DMS53 treated with DMSO at 0.1 percent for 48 hours (cell line): ENCODE measurements at regions not wholly inside any gene's neighbourhood (a gene's known extent, or its start where the extent isn't known, plus 50 kb on each side); places are given as distances from the start of the nearest gene placed in this dataset.

Experiments
- DNase-seq: peaks from one replicate; lab custom pipeline; 2025; ENCODE audit not compliant: unreplicated experiment; lab: John Stamatoyannopoulos, UW

GRCh38 chr13:44271473-44271872 is 102.2 kb upstream of the SERP2 start:
- no peak for DNase-seq

- no peak for DNase-seq
Measured at GRCh38 chr13:44271915-44272341, 101.7 kb upstream of the SERP2 start.

GRCh38 chr13:44272692-44273091 is 100.9 kb upstream of the SERP2 start:
- no peak for DNase-seq

- DNase-seq, result no peak
Measured at GRCh38 chr13:44273216-44273615, 100.4 kb upstream of the SERP2 start.

- DNase-seq, result peak; percentile 44
Measured at GRCh38 chr13:44273991-44274770, 99.4 kb upstream of the SERP2 start.

- DNase-seq, result no peak
Measured at GRCh38 chr13:44274771-44275205, 98.8 kb upstream of the SERP2 start.

GRCh38 chr13:44275381-44275780 is 98.2 kb upstream of the SERP2 start:
- no peak for DNase-seq

- no peak for DNase-seq
Measured at GRCh38 chr13:44276061-44276460, 97.6 kb upstream of the SERP2 start.

- no peak for DNase-seq
Measured at GRCh38 chr13:44277459-44277858, 96.2 kb upstream of the SERP2 start.

GRCh38 chr13:44278166-44278565 is 95.5 kb upstream of the SERP2 start:
- DNase-seq, result no peak

GRCh38 chr13:44280456-44280855 is 93.2 kb upstream of the SERP2 start:
- DNase-seq, result no peak

- no peak for DNase-seq
Measured at GRCh38 chr13:44281252-44282000, 92.2 kb upstream of the SERP2 start.

- no peak for DNase-seq
Measured at GRCh38 chr13:44283600-44283999, 90.0 kb upstream of the SERP2 start.

- DNase-seq, result no peak
Measured at GRCh38 chr13:44287958-44288357, 85.7 kb upstream of the SERP2 start.

- no peak for DNase-seq
Measured at GRCh38 chr13:44292545-44292944, 81.1 kb upstream of the SERP2 start.

GRCh38 chr13:44293374-44293773 is 80.2 kb upstream of the SERP2 start:
- no peak for DNase-seq

GRCh38 chr13:44293908-44294735 is 79.5 kb upstream of the SERP2 start:
- DNase-seq, result peak; percentile 4

GRCh38 chr13:44294876-44295275 is 78.7 kb upstream of the SERP2 start:
- DNase-seq, result no peak

- no peak for DNase-seq
Measured at GRCh38 chr13:44296856-44297255, 76.8 kb upstream of the SERP2 start.

- DNase-seq, result no peak
Measured at GRCh38 chr13:44298314-44298713, 75.3 kb upstream of the SERP2 start.

- no peak for DNase-seq
Measured at GRCh38 chr13:44299152-44299943, 74.3 kb upstream of the SERP2 start.
